TTC549 (cell line): ENCODE measurements at regions not wholly inside any gene's neighbourhood (a gene's known extent, or its start where the extent isn't known, plus 50 kb on each side); places are given as distances from the start of the nearest gene placed in this dataset.

ENCODE experiments used
- FAIRE-seq: peaks from 2 replicates; lab custom pipeline; 2012; peaks lifted over from hg19 to GRCh38; lab: Jason Lieb, UNC

DNA sequence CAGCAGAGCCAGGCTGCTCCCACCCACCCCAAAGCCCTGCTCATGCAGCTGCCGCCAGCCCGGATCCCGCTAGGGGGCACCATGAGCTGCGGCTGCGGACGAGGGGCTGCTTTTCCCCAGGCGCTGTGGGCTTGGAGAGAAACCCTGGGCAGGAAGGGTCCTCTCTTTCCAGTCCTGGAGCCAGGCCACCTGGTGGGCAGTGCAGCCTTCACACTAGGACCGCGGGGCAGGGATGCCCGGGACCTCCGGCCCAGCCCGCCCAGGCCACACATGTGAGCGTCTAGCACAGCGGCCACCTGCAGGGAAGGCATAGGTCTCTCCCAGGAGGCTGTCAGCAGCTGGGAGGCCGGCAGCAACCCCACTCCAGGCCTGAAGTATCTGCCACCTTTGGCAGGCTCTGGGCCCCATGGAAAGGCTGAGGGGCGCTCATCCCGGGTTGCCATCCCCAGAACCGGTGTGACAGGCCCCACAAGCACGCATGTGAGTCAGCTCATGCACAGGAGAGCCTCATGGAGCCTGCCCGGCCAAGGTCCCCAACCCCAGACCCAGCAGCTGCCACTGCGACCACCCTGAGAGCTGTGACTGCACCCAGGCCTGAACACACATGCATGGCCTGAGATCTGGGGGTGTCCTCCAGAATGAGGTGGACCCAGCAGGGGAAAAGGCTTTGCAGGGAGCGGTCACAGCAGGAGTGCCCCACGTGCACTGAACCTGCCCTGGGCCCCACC lies 280.0 kb upstream of the RTL1 start:
- FAIRE-seq = no peak

DNA sequence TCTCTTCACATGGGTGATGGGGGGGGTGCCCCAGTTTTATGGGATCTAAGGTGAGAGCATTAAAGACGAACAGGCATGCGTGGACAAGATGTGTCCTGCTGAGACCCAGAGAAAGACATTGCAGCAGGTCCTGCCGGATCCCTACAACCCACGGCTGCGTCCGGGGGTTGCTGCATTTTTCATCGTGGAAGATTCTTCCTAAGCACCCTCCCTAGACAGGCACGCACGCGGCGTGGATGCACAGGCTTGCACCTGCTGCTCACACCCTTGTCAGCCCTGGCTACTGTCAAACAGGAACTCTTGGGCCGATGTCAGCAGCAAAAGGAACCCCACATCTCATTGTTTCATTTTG lies 280.6 kb upstream of the RTL1 start:
- FAIRE-seq = no peak

DNA sequence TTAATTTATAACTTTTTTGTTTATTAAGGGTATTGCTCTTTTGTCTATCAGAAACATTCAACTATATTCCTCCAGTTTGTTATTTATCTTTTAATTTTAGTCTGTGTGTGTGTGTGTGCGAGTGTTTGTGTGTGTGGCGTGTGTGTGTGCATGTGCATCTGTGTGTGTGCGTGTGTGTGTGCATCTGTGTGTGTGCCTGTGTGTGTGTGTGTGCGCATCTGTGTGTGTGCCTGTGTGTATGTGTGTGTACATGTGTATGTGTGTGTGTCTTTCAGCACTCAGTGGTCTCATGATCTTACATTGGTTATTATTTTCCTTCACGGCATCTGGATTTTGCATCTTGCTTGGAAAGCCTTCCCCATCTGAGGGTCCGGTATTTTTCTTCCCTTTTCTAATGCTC lies 281.1 kb upstream of the RTL1 start:
- FAIRE-seq = no peak

DNA sequence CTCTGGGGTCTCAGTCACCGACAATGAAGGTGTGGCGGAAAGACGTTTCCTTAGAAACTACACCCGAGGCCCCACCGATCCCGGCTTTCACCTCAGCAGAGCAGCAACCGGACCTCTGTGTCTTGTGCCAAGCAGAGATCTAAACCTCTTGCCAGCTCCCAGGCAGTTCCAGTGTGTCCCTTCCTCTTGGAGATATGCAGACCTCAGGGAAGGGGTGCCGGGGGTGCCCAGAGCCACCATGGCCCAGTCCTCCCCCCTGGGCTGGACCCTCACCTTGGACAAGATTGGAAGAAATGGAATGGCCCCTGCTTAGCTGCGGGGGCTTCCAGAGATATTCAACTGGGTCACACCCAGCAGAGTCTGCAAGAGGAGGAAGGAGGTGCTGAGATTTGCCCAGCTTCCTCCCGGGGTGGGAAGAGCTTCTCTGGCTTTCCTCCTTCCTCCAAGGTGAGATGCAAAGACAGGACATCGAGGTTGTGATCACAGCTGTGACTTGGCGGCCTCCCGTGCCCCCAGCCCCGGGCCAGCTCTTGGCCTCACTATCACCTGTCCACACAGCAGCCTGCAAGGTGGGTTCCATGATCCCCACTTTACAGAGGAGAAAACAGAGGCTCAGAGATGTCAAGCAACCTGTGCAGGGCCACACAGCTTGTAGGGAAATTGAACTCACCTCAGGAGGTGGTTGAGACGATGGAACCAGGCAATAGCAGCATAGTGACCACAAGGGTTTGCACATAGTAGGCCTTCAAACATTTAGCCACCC lies 281.7 kb upstream of the RTL1 start:
- FAIRE-seq = no peak

DNA sequence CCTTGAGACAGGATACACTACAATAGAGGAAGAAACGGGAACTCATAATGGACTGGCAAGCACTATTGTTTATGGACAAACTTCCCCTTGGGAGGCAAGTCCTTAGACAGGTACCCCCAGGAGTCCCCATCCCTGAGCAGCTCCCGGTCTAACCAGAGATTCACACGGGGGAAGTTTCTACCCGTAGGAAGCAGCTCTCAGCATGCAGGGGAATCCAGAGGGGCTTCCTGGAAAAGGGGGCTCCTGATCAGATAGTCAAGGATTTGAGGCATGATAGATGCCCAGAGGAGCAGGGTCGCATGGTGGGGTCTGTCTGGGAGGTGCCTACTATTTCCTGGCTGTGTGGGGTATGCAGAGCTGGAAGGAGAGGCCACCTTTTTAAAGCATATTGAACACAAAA lies 282.4 kb upstream of the RTL1 start:
- no peak for FAIRE-seq

DNA sequence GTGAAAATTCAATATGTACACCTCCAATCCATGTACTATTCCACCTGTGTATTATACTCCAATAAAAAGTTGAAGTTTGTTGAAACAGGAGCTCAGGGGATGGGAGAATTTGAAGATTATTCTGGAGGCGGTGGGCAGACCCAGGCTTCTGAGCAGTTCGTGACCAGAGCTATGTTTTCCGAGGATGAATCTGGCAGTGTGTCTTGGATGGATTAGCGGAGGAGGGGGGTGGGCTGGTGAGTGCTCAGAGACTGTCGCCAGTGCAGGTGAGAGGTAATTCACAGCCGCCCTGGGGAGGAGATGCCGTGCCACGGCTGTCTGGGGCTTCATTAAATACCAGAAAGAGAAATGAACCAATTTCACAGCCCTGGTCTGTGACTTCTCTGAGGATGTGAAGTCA lies 283.0 kb upstream of the RTL1 start:
- no peak for FAIRE-seq

DNA sequence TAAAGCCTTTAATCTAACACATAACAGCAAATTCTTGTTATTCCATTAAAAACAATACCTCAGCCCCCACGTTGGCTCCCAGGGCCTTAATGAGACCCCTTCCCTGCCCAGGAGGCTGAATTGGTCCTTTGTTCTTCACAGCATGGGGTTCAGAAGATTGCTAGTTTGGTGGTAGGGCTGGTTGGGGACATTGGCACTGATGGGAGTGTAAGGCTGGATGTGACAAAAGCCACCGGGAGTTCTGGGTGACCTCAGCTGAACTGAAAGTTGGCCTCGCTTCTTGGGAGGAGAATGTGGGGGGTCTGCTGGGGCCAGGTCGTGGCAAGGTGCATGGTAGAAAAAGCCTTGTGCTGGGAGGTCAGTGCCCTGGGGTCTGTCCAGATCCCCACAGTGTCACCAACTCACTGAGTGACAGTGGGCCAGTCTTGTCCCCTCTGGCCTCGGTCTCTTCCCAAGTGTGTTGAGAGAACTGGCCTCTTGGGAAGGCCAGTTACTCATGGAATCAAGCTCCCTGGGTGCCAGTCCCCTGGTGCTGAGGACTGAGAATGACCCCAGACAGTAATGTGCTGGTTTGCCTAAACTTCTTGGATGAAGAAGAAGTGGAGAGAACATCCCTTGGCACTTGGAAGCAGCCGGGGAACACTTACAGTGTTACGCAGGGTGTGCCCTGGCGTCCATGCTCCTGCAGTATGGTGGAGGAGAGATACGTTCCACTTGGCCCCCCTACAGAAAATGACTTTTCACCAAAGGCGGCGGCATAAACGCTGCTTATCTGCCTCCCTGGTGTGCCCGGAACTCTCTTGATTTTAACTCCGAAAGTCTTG lies 283.7 kb upstream of the RTL1 start:
- no peak for FAIRE-seq

DNA sequence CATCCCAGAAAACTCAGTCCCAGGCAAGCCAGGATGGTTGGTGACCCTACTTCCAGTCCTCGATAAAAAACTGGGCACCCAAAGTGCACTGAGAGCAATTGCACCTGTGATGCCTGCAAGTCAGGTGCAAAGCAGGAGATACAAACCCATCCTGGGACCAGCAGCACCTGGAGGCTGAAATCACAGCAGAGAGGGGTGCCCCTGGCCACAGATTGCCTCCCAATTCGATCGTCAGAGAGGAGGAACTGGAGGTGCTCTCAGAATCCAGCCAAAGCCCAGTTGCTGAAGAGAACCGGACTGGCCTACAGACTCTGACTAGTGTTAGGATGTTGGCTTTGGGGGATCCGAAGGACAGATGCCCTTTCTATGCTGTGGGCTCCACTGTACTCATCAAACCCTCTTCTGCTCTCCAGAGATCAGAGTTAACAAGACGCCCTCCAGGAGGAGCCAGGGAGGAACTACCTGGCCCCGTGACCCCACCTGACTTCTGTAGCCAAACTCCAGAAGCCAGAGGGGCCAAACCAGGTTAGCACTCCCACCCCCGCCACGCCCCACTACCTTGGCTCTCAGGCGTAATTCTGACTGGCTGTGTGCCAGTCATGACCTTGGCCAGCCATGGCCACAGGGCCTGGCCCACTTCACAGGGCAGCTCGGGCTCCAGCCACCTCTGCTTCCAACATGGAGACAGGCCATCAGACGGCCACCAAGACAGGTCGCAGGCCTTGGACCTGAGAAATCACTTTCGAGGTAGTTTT lies 284.5 kb upstream of the RTL1 start:
- FAIRE-seq = no peak

DNA sequence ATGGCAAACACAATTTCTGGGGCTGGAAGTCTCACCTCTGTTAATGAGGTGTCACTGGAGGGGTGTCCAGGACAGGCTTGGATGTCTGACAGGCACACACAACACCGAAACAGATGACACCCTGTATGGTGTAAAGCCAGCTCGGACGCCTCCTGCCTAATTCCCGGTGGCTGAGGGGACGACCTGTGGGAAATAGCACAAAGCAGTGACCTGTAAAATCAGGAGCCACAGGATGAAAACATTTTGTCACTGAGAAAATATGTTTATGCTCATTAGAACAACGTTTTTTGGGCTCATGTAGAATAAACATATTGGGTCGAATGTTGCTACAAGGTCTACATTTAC lies 285.0 kb upstream of the RTL1 start:
- no peak for FAIRE-seq

DNA sequence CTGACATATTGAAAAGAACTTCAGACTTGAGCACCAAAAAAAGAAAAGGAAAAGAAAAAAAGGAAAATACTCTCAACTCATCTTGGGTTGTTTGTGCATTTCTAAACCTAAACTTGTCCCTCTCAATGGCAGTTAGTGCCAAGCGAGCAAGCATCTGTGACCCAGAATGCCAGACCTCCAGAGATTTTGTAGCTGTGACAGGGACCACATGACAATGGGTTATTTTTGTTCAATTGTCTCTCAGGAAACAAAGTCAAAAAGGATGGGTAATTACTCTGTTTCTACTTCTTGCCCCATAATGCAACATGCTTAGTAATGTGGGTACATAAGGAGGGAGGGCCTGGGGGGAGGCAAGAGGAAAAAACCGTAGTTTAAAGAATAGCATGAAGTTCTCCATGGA lies 285.7 kb upstream of the RTL1 start:
- no peak for FAIRE-seq

DNA sequence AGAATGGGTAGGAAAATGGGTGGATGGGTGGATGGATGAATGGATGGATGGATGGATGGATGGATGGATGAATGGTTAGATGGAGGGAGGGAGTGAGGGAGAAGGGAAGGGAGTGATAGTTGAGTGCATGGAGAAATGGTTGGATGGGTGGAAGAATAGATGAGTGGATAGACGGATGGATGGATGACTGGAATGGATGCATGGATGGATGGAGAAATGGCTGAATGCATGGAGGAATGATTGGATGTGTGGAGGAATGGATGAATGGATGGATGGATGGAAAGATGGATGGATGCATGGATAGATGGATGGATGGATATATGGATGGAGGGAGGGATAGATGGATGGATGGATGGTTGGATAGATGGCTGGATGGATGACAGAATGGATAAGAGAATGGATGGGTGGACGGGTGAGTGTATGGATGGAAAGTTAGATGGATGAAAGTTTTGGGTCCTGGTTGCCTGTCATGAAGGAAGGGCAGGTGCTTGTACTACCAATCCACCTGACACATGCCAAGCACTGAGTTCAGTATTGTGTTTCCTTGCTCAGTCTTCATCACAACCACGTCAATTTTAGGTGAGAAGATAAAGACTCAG lies 286.5 kb upstream of the RTL1 start:
- FAIRE-seq = no peak

DNA sequence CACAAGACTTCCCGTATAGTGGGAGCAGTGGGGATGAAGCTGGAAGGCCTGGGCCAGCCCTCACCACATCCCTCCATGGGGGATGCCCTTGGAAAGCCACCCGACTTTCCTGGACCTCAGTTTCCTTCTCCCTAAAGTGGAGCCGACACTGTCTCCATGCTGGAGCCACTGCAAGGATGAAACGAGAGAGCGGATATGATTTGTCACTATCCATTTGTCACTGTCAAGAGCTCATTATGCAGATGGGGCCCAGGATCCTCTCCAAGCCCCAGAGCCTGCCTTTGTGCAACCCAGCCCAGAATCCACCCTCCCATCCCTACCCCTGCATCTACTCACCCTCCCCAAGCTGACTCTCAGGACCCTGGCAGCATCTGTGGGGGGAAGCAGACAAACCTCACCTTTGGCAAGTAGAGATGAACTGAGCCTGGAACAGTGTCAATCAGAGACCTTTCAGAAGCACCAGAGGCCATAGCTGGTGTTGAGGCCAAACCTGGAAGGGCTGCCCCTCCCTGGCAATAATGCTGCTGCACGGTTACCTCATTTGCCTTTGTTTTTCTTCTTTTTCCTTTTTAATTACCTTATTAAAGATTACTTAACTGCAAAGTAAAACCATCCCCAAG lies 287.7 kb upstream of the RTL1 start:
- FAIRE-seq = no peak

DNA sequence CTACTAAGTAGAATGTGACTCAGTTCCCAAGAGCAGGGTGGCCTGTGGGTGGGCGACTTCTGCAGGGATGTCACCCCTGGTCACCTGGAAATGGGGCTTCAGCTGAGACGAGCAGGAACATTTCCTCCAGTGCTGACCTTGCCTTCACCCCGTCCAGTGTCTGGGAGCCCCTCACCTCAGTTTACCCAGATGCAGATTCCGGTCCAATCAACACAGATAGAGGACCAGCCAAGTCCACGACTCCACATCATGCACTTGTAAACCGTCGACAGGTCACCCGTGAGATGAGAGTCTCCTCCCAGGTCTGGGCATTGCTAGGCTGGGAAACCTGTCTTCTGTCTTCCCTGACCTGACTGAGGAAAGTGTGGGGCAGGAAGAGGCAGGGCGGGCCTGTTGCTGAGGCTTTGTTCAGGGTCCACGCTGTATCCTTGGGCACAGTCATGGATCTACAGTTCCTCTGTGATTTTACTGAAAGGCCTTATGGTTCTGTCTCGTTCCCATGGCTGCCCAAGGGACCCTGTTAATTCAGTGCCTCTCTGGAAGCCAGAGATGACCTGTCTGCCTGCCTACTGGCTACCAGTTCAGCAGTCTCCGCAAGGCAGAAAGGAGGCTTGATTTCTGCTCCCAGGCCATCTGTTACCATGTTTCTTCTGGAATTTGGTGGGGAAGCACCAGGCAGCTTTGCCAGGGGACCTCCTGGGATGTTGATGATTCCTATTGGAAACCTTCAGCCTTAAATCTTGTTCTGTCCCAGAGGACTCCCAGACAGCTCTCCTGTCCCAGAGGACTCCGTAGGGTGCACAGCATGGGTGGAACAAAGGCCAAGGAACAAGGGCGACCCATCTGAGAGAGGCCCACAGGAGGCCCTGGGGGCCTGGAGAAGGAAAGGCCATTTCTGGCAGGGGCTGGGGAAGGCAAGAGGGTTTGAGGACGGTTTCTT lies 288.5 kb upstream of the RTL1 start:
- no peak for FAIRE-seq

DNA sequence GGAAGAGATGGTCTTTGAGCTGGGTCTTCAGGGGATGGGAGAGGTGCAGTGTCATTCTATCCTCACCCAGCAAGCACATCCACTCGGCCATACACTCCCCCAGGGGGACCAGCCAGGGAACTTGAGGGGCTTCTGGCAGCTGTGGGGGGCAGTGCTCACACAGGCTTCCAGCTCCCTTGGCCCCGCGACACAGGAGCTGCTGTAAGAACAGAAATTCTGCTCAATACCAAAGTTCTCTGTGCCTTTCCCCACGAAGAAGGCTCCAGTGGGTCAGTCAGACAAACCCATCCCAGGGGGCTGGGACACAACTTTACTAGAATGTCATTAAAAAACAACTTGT lies 289.1 kb upstream of the RTL1 start:
- FAIRE-seq = no peak

DNA sequence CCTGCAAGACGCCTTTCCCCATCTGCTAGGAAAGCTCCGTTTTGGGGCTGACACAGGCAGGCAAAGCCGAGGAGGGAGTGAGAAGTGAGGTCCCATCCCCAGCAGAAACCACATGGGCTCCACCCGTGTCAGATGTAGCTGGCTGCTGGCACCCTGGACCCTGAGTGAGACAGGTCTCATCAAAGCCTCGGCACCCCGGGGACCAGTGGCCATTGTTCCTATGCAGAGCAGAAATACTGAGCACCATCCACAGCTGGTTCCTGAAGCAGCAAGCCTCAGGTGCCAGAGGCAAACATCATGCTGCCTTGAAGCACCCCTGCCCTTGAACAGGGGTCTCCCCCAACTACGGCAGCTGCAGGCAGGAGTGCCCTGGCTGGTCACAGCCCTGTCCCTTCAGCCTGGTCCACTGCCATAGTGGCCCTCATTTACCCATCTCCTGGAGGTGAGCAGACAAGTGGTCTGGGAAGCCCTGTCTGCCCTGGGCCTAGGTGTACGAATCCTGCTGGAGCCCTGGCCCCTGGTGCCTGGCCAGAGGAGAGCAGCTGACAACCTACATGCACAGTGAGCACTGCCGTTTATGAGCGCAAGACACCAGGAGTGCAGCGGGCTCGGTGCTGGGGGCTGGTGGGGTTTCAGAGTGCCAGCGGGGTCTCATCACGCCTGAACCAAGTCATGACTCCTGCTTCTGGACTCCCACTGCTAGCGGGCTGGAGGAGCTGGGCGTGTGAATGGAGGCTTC lies 289.8 kb upstream of the RTL1 start:
- no peak for FAIRE-seq

DNA sequence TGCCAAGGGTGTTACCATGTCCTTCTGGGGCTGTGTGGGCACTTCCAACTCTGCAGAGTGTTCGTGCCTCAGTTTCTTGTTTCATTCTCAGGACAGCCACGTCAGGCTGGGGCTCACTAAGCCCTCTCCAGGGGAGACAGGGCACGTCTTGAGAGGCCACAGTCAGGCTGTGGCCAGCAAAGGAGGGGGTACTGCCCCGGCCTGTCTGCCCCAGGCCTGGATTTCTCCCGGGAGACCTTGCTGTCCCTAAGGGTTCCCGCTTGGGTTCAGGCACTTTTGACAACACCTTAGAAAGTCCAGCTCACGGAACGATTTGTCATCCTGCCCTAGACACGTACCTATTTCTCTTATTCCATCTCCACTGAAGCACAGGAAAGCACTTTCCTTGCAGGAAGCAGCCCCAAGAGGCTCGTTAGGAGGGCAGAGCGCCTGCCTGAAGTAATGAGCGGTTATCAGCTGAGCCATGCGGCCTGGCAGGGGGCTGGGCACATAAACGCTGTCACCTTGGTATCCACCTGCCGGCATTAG lies 290.4 kb upstream of the RTL1 start:
- FAIRE-seq = no peak

DNA sequence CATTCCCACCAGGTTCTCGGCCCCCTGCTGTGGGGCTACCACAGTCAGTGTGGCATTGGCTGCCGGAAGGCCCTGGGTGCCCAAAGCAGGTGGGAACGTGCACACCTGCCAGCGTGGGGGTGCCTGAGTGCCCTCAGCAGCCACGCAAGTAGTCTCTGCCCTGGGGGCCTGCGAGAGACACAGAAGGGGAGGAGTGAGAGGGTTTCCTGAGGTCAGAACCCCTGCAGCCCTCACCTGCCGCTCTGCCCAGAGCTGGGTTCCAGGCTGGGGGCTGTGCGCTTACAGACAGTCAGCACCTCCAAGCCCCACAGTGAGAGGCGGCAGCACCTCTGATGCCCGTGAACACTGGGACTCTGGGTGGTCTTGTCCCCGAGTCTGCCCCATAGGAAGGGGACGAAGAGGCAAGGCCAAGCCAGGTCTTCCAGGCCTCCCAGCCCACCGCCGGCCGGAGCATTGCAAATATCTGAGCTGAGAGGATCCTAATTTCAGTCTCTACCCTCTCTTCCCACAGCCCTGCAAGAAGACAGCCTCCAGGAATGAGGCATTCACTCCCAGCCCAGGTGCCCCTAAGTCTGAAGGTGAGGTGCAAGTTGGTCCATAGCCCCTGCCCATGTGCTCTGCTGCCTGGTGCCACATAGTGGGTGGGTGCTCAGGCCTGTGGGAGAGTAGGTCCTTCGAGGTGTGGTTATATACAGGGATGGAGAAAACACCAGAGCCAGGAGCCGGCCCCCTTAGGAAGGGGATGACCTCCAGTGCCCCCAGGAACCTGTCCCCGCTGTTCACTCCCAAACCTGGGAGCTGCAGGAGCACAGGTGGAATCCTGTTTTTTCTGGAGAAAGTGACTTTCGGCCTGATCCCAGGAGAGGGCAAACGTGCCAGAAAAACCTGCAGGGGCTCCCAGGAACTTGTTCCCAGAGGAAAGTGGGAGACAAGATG lies 291.1 kb upstream of the RTL1 start:
- FAIRE-seq = no peak

DNA sequence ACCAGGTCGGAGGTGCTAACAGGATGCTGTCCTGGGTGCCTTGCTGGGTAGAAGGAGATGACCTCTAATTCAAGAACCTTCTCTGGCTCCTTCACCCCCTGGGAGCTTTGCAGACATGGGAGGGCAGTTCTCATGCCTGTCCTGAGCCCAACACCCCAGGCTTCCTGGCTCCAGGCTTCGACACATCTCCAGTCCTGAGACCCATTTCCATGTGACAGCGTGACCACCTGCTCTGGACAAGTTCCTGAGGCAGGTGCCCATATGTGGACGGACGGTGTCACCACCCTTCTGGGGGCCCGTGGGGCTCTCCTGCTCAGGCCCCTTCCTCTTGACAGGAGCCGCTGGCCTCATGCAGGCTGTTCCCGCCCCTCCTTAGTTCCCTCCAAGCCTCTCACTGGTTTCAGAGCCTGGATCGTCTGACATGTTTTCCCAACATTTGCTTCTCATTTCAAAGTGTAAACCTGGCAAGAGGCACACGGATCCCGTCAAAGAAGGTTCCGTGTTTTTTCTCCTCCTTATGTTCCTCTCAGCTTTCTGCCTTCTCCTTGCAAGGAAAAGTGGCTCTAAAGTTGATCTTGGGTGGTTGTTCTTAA lies 291.9 kb upstream of the RTL1 start:
- no peak for FAIRE-seq
